ENCODE measurements at regions not wholly inside any gene's neighbourhood (a gene's known extent, or its start where the extent isn't known, plus 50 kb on each side); places are given as distances from the start of the nearest gene placed in this dataset.

GRCh38 chr7:17130281-17131059 lies 168.0 kb upstream of the AHR start:
- TF ChIP-seq POLR2A (IDR thresholded peaks at IDR 0.05): no peak
- TF ChIP-seq, protein P1, sequence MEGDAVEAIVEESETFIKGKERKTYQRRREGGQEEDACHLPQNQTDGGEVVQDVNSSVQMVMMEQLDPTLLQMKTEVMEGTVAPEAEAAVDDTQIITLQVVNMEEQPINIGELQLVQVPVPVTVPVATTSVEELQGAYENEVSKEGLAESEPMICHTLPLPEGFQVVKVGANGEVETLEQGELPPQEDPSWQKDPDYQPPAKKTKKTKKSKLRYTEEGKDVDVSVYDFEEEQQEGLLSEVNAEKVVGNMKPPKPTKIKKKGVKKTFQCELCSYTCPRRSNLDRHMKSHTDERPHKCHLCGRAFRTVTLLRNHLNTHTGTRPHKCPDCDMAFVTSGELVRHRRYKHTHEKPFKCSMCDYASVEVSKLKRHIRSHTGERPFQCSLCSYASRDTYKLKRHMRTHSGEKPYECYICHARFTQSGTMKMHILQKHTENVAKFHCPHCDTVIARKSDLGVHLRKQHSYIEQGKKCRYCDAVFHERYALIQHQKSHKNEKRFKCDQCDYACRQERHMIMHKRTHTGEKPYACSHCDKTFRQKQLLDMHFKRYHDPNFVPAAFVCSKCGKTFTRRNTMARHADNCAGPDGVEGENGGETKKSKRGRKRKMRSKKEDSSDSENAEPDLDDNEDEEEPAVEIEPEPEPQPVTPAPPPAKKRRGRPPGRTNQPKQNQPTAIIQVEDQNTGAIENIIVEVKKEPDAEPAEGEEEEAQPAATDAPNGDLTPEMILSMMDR (IDR thresholded peaks at IDR 0.05): no peak
- Histone ChIP-seq H3K9me3 (no peaks in the 10 kb centered on the region), H3K27me3 (no peaks in the 10 kb centered on the region), H3K4me1 (no peaks in the 10 kb centered on the region), H3K4me3 (no peak overlapping the region), H3K36me3 (no peaks in the 10 kb centered on the region), H3K27ac (no peak overlapping the region)
- intact Hi-C loops (cut with DNase I; ENCODE audit: low total_unique reads): no loop called here
- DNase-seq: no peak

DNA sequence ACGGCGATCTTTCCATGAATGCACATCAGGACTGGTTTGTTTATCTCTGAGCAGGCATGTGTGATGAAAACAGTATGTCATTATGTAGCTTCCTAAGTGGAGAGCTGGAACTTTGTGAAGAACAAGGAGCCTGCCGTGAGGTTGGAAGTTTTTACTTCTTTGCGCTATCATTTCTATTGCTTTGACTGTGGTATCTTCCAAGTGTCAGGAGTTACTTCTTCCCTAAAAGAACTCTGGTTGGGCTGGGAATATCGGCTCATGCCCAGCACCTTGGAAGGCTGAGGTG lies 167.4 kb upstream of the AHR start:
- H3K36me3 ChIP-seq: no peaks in the 10 kb centered on the region
- intact Hi-C loops (cut with DNase I; ENCODE audit: low total_unique reads): no loop called here
- no peak for DNase-seq
- no peaks in the 10 kb centered on the region for H3K9me3 ChIP-seq
- no peaks in the 10 kb centered on the region for H3K27me3 ChIP-seq
- no peak for TF ChIP-seq POLR2A (IDR thresholded peaks at IDR 0.05)
- TF ChIP-seq, protein P1 (IDR thresholded peaks at IDR 0.05): no peak
- no peak overlapping the region for H3K27ac ChIP-seq
- H3K4me3 ChIP-seq: no peak overlapping the region
- no peaks in the 10 kb centered on the region for H3K4me1 ChIP-seq

DNA sequence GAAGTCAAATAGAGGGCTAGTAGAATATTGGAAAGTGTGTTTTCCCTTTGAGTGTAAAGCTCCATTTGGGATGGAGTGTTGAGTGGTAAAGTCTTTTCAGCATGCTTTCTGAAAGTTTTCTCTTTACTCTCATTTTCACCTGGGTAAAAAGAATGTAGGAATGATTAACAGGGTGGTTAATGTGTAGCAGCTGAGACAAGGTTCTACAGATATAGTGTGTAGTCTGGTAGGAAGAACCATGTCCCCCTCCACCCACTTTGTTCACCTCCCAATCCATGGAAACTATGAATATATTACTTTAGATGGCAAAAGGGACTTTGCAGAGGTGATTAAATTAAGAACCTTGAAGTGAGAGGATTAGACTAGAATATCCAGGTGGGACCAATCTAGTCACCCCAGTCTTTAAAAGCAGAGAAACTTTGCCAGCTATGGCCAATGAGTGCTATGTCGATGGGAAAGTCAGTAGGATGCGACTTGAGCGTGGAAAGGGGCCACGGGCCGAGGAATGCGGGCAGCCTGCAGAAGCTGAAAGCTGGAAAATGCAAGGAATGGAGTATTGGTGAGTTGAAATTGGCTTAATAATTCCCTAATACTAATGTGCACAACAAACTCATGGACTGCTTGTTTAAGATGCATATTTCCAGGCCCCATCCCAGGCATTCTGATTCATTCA lies 166.3 kb upstream of the AHR start:
- Histone ChIP-seq H3K4me3 (no peak overlapping the region), H3K9me3 (no peaks in the 10 kb centered on the region), H3K27me3 (no peaks in the 10 kb centered on the region), H3K4me1 (no peaks in the 10 kb centered on the region), H3K27ac (no peak overlapping the region), H3K36me3 (no peaks in the 10 kb centered on the region)
- no peak for DNase-seq
- intact Hi-C loops (cut with DNase I; ENCODE audit: low total_unique reads): no loop called here
- TF ChIP-seq, protein P1 (IDR thresholded peaks at IDR 0.05): no peak
- TF ChIP-seq POLR2A (IDR thresholded peaks at IDR 0.05): no peak

GRCh38 chr7:17132726-17133125 lies 165.7 kb upstream of the AHR start:
- intact Hi-C loops (cut with DNase I; ENCODE audit: low total_unique reads): no loop called here
- Histone ChIP-seq H3K4me1 (no peaks in the 10 kb centered on the region), H3K27me3 (no peaks in the 10 kb centered on the region)

GRCh38 chr7:17133977-17134376 lies 164.5 kb upstream of the AHR start:
- no peaks in the 10 kb centered on the region for H3K36me3 ChIP-seq
- TF ChIP-seq POLR2A (IDR thresholded peaks at IDR 0.05): no peak
- TF ChIP-seq, protein P1 (IDR thresholded peaks at IDR 0.05): no peak
- H3K27ac ChIP-seq: no peak overlapping the region
- no peaks in the 10 kb centered on the region for H3K9me3 ChIP-seq
- no peak overlapping the region for H3K4me3 ChIP-seq
- H3K4me1 ChIP-seq: no peaks in the 10 kb centered on the region
- intact Hi-C loops (cut with DNase I; ENCODE audit: low total_unique reads): no loop called here
- no peak for DNase-seq
- no peaks in the 10 kb centered on the region for H3K27me3 ChIP-seq

More at GRCh38 chr7:17132726-17133125, 165.7 kb upstream of the AHR start:
- DNase-seq: no peak
- H3K4me3 ChIP-seq: no peak overlapping the region
- H3K36me3 ChIP-seq: no peaks in the 10 kb centered on the region
- no peak overlapping the region for H3K27ac ChIP-seq
- TF ChIP-seq, protein P1 (IDR thresholded peaks at IDR 0.05): no peak
- TF ChIP-seq POLR2A (IDR thresholded peaks at IDR 0.05): no peak
- H3K9me3 ChIP-seq: no peaks in the 10 kb centered on the region

Data from uterus (tissue), 3 donors.